Body of pancreas (tissue), 4 donors: ENCODE measurements at regions not wholly inside any gene's neighbourhood (a gene's known extent, or its start where the extent isn't known, plus 50 kb on each side); places are given as distances from the start of the nearest gene placed in this dataset.

Source experiments
- ATAC-seq: fragments of 150-250 bp; one replicate; pipeline ENCODE4 v1.9.1; 2016
- DNase-seq, 4 donors: peaks; one replicate each; pipeline ENCODE4 v3.0.0-alpha.2; 2019
- H3K27ac ChIP-seq, 4 donors: fragments of 200-600 bp; sonication (generic); 1 replicate in 3 of 4; 2 replicates in 1 of 4; pipeline versions ENCODE4 v1.5.1 to v1.6.1; 2016 to 2019; ENCODE audit warnings: mild to moderate bottlenecking in 1 of 4, mixed read lengths in 1 of 4, moderate library complexity in 1 of 4
- H3K27me3 ChIP-seq, 2 donors: fragments of 200-600 bp; sonication (generic); one replicate each; pipeline ENCODE4 v1.6.0; 2016; ENCODE audit warnings: mild to moderate bottlenecking in 1 of 2
- H3K36me3 ChIP-seq, 2 donors: fragments of 200-600 bp; sonication (generic); replicated peaks in 1 of 2; 2 replicates each; pipeline ENCODE4 v1.5.1; 2016; ENCODE audit warnings: low read depth in 2 of 2; ENCODE audit not compliant: insufficient read depth in 1 of 2
- H3K4me1 ChIP-seq: fragments of 200-600 bp; sonication (generic); one replicate; pipeline ENCODE4 v1.6.0; 2016
- H3K4me3 ChIP-seq, 2 donors: fragments of 200-600 bp; sonication (generic); 1 replicate in 1 of 2; 2 replicates in 1 of 2; pipeline ENCODE4 v1.5.1; 2016 to 2019
- H3K9me3 ChIP-seq, 3 donors: fragments of 200-600 bp; sonication (generic); 1 replicate in 2 of 3; 2 replicates in 1 of 3; pipeline ENCODE4 v1.5.1; 2016
- POLR2A ChIP-seq, 3 donors: fragments of 450-650 bp; IDR thresholded peaks; one replicate each; pipeline ENCODE4 v1.6.1; 2016; ENCODE audit warnings: antibody characterized with exemption in 3 of 3, mild to moderate bottlenecking in 2 of 3
- WGBS, 2 donors: methylation state at CpG; one replicate each; pipeline ENCODE4 v1.1.5; 2017; 5-methylcytosine and 5-hydroxymethylcytosine counted together
- intact Hi-C: fragments of 100-400 bp; cut with DNase I; formaldehyde crosslinking; loops from one replicate; pipeline ENCODE4 v1.15.1; 2023
- TF ChIP-seq, protein P1 (sequence below), 7 experiments: fragments of 450-650 bp in 4 of 7; fragments of 200-600 bp in 3 of 7; sonication (generic) in 3 of 7; IDR thresholded peaks; one replicate each; pipeline ENCODE4 v1.5.1; 2016 to 2019; ENCODE audit warnings: antibody characterized with exemption in 7 of 7

DNA sequence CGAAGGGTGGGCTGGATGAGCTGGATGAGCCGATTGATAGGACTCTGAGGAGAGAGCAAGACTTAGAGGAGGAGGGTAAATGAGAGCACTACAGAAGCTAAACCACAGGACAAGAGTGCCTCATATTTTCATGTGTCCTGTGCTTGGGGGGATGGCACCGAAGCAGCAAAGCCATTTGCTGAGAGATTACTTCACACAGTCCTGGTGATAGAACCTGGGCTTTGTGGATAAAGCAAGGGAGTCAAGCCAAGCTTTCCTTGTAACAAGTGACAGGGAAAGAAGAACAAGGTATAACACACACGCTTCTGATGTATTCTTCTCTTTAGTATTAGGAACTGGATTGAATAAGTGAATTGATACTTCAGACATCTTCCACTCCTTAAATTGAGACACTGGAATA, 253.7 kb downstream of the ANKRD7 start:
- Histone ChIP-seq H3K36me3 (no peaks in the 10 kb centered on the region), H3K4me1 (no peaks in the 10 kb centered on the region), H3K9me3 (peaks cover 0 to 5% (median 0%) of the 10 kb centered on the region in 3 donors), H3K4me3 (no peak overlapping the region), H3K27me3 (no peaks in the 10 kb centered on the region), H3K27ac (no peak overlapping the region)
- intact Hi-C loops = no loop called here
- no peak for TF ChIP-seq POLR2A (IDR thresholded peaks at IDR 0.05)
- TF ChIP-seq, protein P1, sequence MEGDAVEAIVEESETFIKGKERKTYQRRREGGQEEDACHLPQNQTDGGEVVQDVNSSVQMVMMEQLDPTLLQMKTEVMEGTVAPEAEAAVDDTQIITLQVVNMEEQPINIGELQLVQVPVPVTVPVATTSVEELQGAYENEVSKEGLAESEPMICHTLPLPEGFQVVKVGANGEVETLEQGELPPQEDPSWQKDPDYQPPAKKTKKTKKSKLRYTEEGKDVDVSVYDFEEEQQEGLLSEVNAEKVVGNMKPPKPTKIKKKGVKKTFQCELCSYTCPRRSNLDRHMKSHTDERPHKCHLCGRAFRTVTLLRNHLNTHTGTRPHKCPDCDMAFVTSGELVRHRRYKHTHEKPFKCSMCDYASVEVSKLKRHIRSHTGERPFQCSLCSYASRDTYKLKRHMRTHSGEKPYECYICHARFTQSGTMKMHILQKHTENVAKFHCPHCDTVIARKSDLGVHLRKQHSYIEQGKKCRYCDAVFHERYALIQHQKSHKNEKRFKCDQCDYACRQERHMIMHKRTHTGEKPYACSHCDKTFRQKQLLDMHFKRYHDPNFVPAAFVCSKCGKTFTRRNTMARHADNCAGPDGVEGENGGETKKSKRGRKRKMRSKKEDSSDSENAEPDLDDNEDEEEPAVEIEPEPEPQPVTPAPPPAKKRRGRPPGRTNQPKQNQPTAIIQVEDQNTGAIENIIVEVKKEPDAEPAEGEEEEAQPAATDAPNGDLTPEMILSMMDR (IDR thresholded peaks at IDR 0.05) = no peak
- ATAC-seq (no peak), DNase-seq (no peak)
- 69 to 81% methylated on average over 4 of the region's 4 CpGs for WGBS, 2 donors

DNA sequence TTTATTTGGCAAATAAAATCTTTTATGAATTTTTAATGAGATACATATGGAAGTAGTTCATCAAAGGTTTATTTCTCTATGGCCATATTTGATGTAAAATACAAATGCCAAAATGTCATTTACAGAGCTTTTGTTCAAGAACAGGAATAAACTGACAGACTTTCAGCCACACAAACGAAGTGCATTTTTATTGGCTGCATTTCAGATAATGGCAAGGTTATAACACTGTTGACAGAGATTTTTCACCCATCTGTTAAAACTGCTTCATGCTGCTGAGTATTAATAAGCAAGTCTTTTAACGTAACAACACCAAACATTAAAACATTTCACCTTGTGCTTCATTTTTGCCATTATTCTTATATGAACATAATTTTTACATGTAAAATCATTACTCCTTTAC, 254.4 kb downstream of the ANKRD7 start:
- Histone ChIP-seq H3K36me3 (no peaks in the 10 kb centered on the region), H3K27me3 (no peaks in the 10 kb centered on the region), H3K4me1 (no peaks in the 10 kb centered on the region), H3K27ac (no peak overlapping the region), H3K9me3 (peaks cover 0 to 5% (median 0%) of the 10 kb centered on the region in 3 donors), H3K4me3 (no peak overlapping the region)
- no peak for ATAC-seq
- no peak for DNase-seq
- intact Hi-C loops = no loop called here
- 16 to 22% methylated on average over 2 of the region's 2 CpGs for WGBS, 2 donors
- no peak for TF ChIP-seq POLR2A (IDR thresholded peaks at IDR 0.05)
- TF ChIP-seq, protein P1 (IDR thresholded peaks at IDR 0.05) = no peak

DNA sequence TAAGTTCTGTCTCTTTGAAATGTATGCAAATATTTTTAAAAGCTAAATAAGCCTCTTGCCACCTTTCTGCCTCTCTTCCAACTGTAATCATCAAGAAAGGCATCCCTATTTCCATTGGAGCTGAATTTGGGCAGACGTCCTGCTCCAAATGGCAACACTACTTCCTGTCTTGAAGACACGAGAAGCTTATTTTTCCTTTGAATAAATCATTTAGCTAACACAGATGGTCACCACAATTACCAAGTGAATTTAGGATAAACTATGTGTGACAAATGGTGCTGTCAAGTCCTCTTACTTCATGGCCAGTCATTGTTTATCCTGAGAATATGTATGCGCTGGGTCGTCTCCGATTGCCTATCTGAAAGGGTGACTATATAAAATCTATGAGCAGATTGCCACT, 268.0 kb downstream of the ANKRD7 start:
- no peak for TF ChIP-seq POLR2A (IDR thresholded peaks at IDR 0.05)
- TF ChIP-seq, protein P1 (IDR thresholded peaks at IDR 0.05) = no peak

DNA sequence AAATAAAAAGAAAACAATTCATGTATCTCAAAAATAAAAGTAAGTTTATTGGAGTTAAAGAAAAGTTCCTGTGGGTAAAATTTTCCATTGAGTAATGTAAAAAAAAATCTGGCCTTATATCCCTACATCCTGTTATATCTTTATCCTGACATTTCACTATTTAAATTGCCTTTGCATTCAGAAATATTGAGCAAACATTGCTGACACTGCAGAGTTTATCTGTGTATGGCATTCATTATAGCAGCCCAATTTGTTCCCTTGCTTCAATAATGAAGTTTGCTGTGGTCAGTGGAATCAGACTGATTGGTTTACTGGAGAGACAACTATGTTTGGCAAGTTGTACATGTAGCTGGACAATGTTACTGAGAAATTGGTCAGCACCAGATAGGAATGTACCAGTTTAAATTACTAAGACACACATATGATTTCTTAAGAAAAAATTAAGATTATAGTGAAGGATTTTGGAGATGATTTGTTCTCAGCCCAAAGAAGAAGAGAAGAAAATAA, 271.7 kb downstream of the ANKRD7 start:
- TF ChIP-seq, protein P1 (IDR thresholded peaks at IDR 0.05) = no peak
- no peak for TF ChIP-seq POLR2A (IDR thresholded peaks at IDR 0.05)
- DNase-seq (no peak), ATAC-seq (no peak)
- H3K27me3 ChIP-seq = no peaks in the 10 kb centered on the region
- no peaks in the 10 kb centered on the region for H3K9me3 ChIP-seq
- H3K4me1 ChIP-seq = no peaks in the 10 kb centered on the region
- no peak overlapping the region for H3K4me3 ChIP-seq
- H3K36me3 ChIP-seq = no peaks in the 10 kb centered on the region
- no peak overlapping the region for H3K27ac ChIP-seq
- intact Hi-C loops = no loop called here

More for the DNA sequence above, 268.0 kb downstream of the ANKRD7 start:
- ATAC-seq = no peak
- H3K36me3 ChIP-seq = no peaks in the 10 kb centered on the region
- 50 to 52% methylated on average over 5 of the region's 5 CpGs for WGBS, 2 donors
- no peaks in the 10 kb centered on the region for H3K9me3 ChIP-seq
- no peaks in the 10 kb centered on the region for H3K4me1 ChIP-seq
- no peak for DNase-seq
- no peak overlapping the region for H3K27ac ChIP-seq
- no peak overlapping the region for H3K4me3 ChIP-seq
- intact Hi-C loops = no loop called here
- H3K27me3 ChIP-seq = no peaks in the 10 kb centered on the region

DNA sequence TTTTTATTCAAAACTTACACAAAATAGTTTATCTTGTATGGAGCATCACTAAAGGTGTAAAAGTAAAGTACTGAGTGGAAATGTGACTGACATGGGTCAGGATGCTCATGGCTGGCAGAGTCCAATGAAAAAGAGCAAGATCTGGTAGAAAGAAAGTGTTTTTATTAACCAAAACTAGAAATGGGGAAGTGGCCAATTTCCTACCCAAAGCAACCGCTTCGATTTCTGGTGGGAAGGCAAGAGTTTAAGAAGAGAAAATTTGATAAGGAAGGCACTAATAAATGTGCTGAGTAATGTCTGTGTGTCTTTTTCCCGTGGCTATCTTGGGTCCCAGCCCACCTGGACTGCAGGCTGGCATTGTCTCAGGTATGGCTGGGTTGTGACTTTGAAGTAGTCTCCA, 277.7 kb downstream of the ANKRD7 start:
- DNase-seq = no peak
- no peaks in the 10 kb centered on the region for H3K4me1 ChIP-seq
- TF ChIP-seq, protein P1 (IDR thresholded peaks at IDR 0.05) = no peak
- no peak for TF ChIP-seq POLR2A (IDR thresholded peaks at IDR 0.05)
- intact Hi-C loops = no loop called here
- no peak overlapping the region for H3K27ac ChIP-seq
- 41 to 43% methylated on average over 3 of the region's 3 CpGs for WGBS, 2 donors
- no peak for ATAC-seq
- no peak overlapping the region for H3K4me3 ChIP-seq
- no peaks in the 10 kb centered on the region for H3K27me3 ChIP-seq
- no peaks in the 10 kb centered on the region for H3K9me3 ChIP-seq
- H3K36me3 ChIP-seq = no peaks in the 10 kb centered on the region
